ENCODE measurements at regions not wholly inside any gene's neighbourhood (a gene's known extent, or its start where the extent isn't known, plus 50 kb on each side); places are given as distances from the start of the nearest gene placed in this dataset.

- no peak for DNase-seq (ENCODE audit: low spot score)
These were observed 218.3 kb upstream of the POU3F3 start for GRCh38 chr2:104635608-104636007.

GRCh38 chr2:104638190-104638858 is 215.6 kb upstream of the POU3F3 start:
- DNase-seq (ENCODE audit: low spot score), result no peak

- no peak for DNase-seq (ENCODE audit: low spot score)
These were observed 215.1 kb upstream of the POU3F3 start for GRCh38 chr2:104638859-104639202.

GRCh38 chr2:104641786-104642185 is 212.1 kb upstream of the POU3F3 start:
- DNase-seq (ENCODE audit: low spot score), result no peak

GRCh38 chr2:104648376-104648775 is 205.5 kb upstream of the POU3F3 start:
- DNase-seq (ENCODE audit: low spot score), result no peak

- no peak for DNase-seq (ENCODE audit: low spot score)
These were observed 204.0 kb upstream of the POU3F3 start for GRCh38 chr2:104649866-104650265.

- no peak for DNase-seq (ENCODE audit: low spot score)
These were observed 203.4 kb upstream of the POU3F3 start for GRCh38 chr2:104650405-104650996.

- DNase-seq (ENCODE audit: low spot score), result no peak
These were observed 199.1 kb upstream of the POU3F3 start for GRCh38 chr2:104654811-104655210.

- DNase-seq (ENCODE audit: low spot score), result no peak
These were observed 197.2 kb upstream of the POU3F3 start for GRCh38 chr2:104656571-104657163.

- peak; percentile 46 for DNase-seq (ENCODE audit: low spot score)
These were observed 195.6 kb upstream of the POU3F3 start for GRCh38 chr2:104658144-104658835.

GRCh38 chr2:104658904-104659591 is 194.9 kb upstream of the POU3F3 start:
- no peak for DNase-seq (ENCODE audit: low spot score)

GRCh38 chr2:104660991-104661390 is 192.9 kb upstream of the POU3F3 start:
- no peak for DNase-seq (ENCODE audit: low spot score)

- no peak for DNase-seq (ENCODE audit: low spot score)
These were observed 189.2 kb upstream of the POU3F3 start for GRCh38 chr2:104664672-104665071.

- no peak for DNase-seq (ENCODE audit: low spot score)
These were observed 185.3 kb upstream of the POU3F3 start for GRCh38 chr2:104668631-104669030.

GRCh38 chr2:104673225-104673624 is 180.7 kb upstream of the POU3F3 start:
- DNase-seq (ENCODE audit: low spot score), result no peak

- DNase-seq (ENCODE audit: low spot score), result no peak
These were observed 175.7 kb upstream of the POU3F3 start for GRCh38 chr2:104678181-104678580.

- no peak for DNase-seq (ENCODE audit: low spot score)
These were observed 168.3 kb upstream of the POU3F3 start for GRCh38 chr2:104685591-104685990.

GRCh38 chr2:104687147-104687546 is 166.8 kb upstream of the POU3F3 start:
- no peak for DNase-seq (ENCODE audit: low spot score)

GRCh38 chr2:104690255-104690984 is 163.5 kb upstream of the POU3F3 start:
- no peak for DNase-seq (ENCODE audit: low spot score)

- DNase-seq (ENCODE audit: low spot score), result no peak
These were observed 155.6 kb upstream of the POU3F3 start for GRCh38 chr2:104698276-104698675.

- DNase-seq (ENCODE audit: low spot score), result no peak
These were observed 152.5 kb upstream of the POU3F3 start for GRCh38 chr2:104701411-104701911.

Measured in kidney capillary endothelial cell (primary cell).